ENCODE measurements at regions not wholly inside any gene's neighbourhood (a gene's known extent, or its start where the extent isn't known, plus 50 kb on each side); places are given as distances from the start of the nearest gene placed in this dataset.

- DNase-seq (ENCODE audit: low read depth in 1 of 2, low spot score in 1 of 2) (no peak), FAIRE-seq (no peak), ATAC-seq (peak in 1 of 2 experiments; percentile 53; a peak in 3 of 6 replicates)
- no peak overlapping the region for H3K4me3 ChIP-seq
- no peak overlapping the region for H3K4me2 ChIP-seq
- H3K4me1 ChIP-seq: 0 out of 3 replicates have a peak, but pooled peaks cover 3% of the 10 kb centered on the region
- ChIA-PET CTCF (no interaction called here), POLR2A (no interaction called here)
- 0 out of 6 replicates have a peak overlapping the region, but pooled peaks of 1 of the 2 experiments have one; percentile 16 for H3K27ac ChIP-seq
- 0 out of 3 replicates have a peak, but pooled peaks cover 2% of the 10 kb centered on the region for H3K9me3 ChIP-seq
- TF ChIP-seq FOXS1 (CRISPR knock-in tag; IDR thresholded peaks at IDR 0.05) (no peak), ZSCAN20 (CRISPR knock-in tag; IDR thresholded peaks at IDR 0.05) (no peak)
- WGBS (ENCODE audit: missing lambda C conversion rate): 88% methylated on average over 6 of the region's 9 CpGs
Measured at GRCh38 chr2:234730066-234730640, 221.7 kb upstream of the SH3BP4 start.

- CTCF ChIA-PET: no interaction called here
- POLR2A ChIA-PET: no interaction called here
- 65% methylated on average over 1 of the region's 1 CpG for WGBS (ENCODE audit: missing lambda C conversion rate)
- DNase-seq (ENCODE audit: low read depth in 1 of 2, low spot score in 1 of 2): no peak
- TF ChIP-seq CHD4 (IDR thresholded peaks at IDR 0.05; ENCODE audit: borderline replicate concordance) (no peak), POLR2AphosphoS2 (conservative IDR thresholded peaks at IDR 0.05; ENCODE audit: low read length) (no peak), CEBPB (IDR thresholded peaks at IDR 0.05) (no peak), ELK1 (IDR thresholded peaks at IDR 0.05; ENCODE audit: low read depth, low read length) (no peak), TP53 (CRISPR knock-in tag; IDR thresholded peaks at IDR 0.05) (no peak), ZFP36 (IDR thresholded peaks at IDR 0.05; ENCODE audit: borderline replicate concordance, partially characterized antibody) (no peak), ZSCAN20 (CRISPR knock-in tag; IDR thresholded peaks at IDR 0.05) (no peak), HOXA7 (CRISPR knock-in tag; IDR thresholded peaks at IDR 0.05) (no peak), CBX8 (IDR thresholded peaks at IDR 0.05) (no peak), PHF8 (IDR thresholded peaks at IDR 0.05; ENCODE audit: borderline replicate concordance, low read depth) (no peak), BCL3 (IDR thresholded peaks at IDR 0.05) (no peak), ZNF302 (CRISPR knock-in tag; IDR thresholded peaks at IDR 0.05) (no peak), POLR2A (IDR thresholded peaks at IDR 0.05; ENCODE audit: low read length) (no peak), FOSL2 (IDR thresholded peaks at IDR 0.05) (no peak), FOSL2 (CRISPR knock-in tag; IDR thresholded peaks at IDR 0.05) (no peak)
- 0 out of 3 replicates have a peak, but pooled peaks cover 3% of the 10 kb centered on the region for H3K4me1 ChIP-seq
- H3K9me3 ChIP-seq: no peaks in the 10 kb centered on the region
- no peak overlapping the region for H3K4me3 ChIP-seq
- no peak for FAIRE-seq
- H3K4me2 ChIP-seq: no peak overlapping the region
- H3K27ac ChIP-seq: peak overlapping the region in 1 of 2 experiments; percentile 27; a peak in 1 of 6 replicates
- ATAC-seq: no peak
Measured at GRCh38 chr2:234725528-234726264, 226.1 kb upstream of the SH3BP4 start.

GRCh38 chr2:234724850-234725249 is 227.0 kb upstream of the SH3BP4 start:
- ATAC-seq (no peak), DNase-seq (ENCODE audit: low read depth in 1 of 2, low spot score in 1 of 2) (no peak), FAIRE-seq (no peak)
- H3K4me1 ChIP-seq: 0 out of 3 replicates have a peak, but pooled peaks cover 3% of the 10 kb centered on the region
- WGBS (ENCODE audit: missing lambda C conversion rate): 78% methylated on average over 4 of the region's 4 CpGs
- POLR2A ChIA-PET: no interaction called here
- H3K4me2 ChIP-seq: no peak overlapping the region
- TF ChIP-seq FOXS1 (CRISPR knock-in tag; IDR thresholded peaks at IDR 0.05) (no peak), EP300 (IDR thresholded peaks at IDR 0.05) (no peak), HMGXB4 (CRISPR knock-in tag; IDR thresholded peaks at IDR 0.05; ENCODE audit: borderline replicate concordance) (no peak), NFE2L2 (conservative IDR thresholded peaks at IDR 0.05; ENCODE audit: low read length) (no peak), NPAS2 (CRISPR knock-in tag; IDR thresholded peaks at IDR 0.05; ENCODE audit: borderline replicate concordance) (no peak), EHMT2 (IDR thresholded peaks at IDR 0.05; ENCODE audit: low read depth) (no peak), RNF2 (IDR thresholded peaks at IDR 0.05; ENCODE audit: borderline replicate concordance, low read depth) (no peak), MAFK (IDR thresholded peaks at IDR 0.05; ENCODE audit: partially characterized antibody) (no peak), CBX8 (IDR thresholded peaks at IDR 0.05) (no peak), JUNB (IDR thresholded peaks at IDR 0.05) (no peak), RAD21 (conservative IDR thresholded peaks at IDR 0.05 in 1 of 2, IDR thresholded peaks at IDR 0.05 in 1 of 2) (no peak), HEYL (CRISPR knock-in tag; IDR thresholded peaks at IDR 0.05) (no peak), SREBF2 (IDR thresholded peaks at IDR 0.05) (no peak), HOXB13 (CRISPR knock-in tag; IDR thresholded peaks at IDR 0.05; ENCODE audit: low read depth) (no peak), PBX3 (IDR thresholded peaks at IDR 0.05) (no peak)
- no peak overlapping the region for H3K4me3 ChIP-seq
- no peak overlapping the region for H3K27ac ChIP-seq
- CTCF ChIA-PET: no interaction called here
- H3K9me3 ChIP-seq: no peaks in the 10 kb centered on the region
